GM12892 (cell line): ENCODE measurements at regions not wholly inside any gene's neighbourhood (a gene's known extent, or its start where the extent isn't known, plus 50 kb on each side); places are given as distances from the start of the nearest gene placed in this dataset.

Experiments used
- POLR2A ChIP-seq: IDR thresholded peaks from 2 replicates; pipeline ENCODE4 v1.6.1; 2011; ENCODE audit warnings: low read depth, low read length, control low read depth
- POLR2AphosphoS5 ChIP-seq: IDR thresholded peaks from 2 replicates; pipeline ENCODE4 v1.6.1; 2011; ENCODE audit warnings: low read depth, low read length, control low read depth

DNA sequence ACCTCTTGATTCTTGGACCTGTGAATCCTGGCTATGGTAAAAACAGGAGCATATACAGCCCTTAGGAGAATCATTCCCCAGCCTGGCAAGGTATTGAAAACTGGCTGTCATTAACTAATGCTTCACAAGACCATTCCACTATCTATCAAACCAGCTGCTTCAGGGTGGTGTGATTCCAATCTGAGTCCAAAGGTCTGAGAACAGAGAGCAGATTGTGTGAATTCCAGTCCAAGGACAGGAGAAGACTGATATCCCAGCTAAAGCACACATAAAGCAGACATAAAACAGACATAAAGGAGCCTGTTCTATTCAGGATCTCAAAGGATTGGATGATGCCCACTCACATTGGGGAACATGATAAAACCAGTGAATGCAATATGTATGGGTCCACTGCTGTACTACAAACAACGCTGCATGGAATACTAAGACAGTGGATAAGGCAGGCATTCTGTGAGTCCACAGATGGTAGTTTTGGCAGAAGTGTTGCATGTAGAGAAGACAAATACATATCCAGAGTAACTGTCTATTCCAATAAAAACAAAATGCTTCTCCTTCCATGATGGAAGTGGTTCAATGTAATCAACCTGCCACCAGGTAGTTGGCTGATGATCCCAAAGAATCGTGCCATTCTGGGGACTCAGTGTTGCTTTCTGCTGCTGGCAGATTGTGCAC, 363.9 kb downstream of the KCNJ3 start:
- TF ChIP-seq POLR2A = no peak
- TF ChIP-seq POLR2AphosphoS5 = no peak
